ENCODE measurements at regions not wholly inside any gene's neighbourhood (a gene's known extent, or its start where the extent isn't known, plus 50 kb on each side); places are given as distances from the start of the nearest gene placed in this dataset.
A peak's percentile ranks its signal among the peaks of the same experiment; 100 is the strongest.
"Not testable (repeated sequence)": the region's sequence is repeated elsewhere in the genome, so short reads cannot be mapped to it uniquely, and the experiment has no call there.

GRCh38 chr18:66271962-66272361, 331.9 kb downstream of the CDH19 start:
- FAIRE-seq: no peak

GRCh38 chr18:66264130-66264529, 339.8 kb downstream of the CDH19 start:
- peak; percentile 83 for FAIRE-seq

- FAIRE-seq: no peak
Measured at GRCh38 chr18:66254121-66254520, 349.8 kb downstream of the CDH19 start.

DNA sequence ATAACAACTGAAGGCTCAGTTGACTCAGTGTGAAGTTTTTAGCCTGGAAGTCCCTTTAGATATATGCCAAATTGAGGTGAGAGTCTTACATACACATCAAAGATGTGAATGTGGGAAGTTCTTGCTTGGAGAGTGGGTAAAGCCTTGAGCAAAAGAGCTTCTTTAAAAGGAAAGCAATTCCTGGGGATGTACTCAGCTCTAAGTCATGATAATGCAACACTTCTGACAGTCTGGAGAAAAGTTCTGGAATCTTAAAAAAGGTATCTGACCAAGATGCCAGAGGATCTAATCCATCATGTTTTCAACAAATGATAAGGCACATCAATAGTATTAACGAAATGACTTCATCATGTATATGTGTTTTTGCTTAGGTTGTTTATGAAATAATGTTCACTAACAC, 351.2 kb downstream of the CDH19 start:
- FAIRE-seq: no peak

DNA sequence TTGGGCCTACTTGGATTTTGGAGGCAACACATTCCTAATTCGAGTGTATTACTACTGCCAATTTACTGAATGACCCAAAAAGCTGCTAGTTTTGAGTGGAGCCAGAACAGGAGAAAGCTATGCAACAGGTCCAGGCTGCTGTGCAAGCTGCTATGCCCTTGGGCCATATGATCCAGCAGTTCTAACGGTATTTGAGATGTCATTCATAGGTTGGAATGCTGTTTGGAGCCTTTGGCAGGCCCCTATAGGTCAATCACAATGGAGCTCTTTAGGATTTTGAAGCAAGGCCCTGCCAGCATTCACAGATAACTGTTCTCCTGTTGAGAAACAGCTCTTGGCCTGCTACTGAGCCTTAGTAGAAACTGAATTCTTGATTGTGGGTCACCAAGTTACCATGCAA, 368.7 kb downstream of the CDH19 start:
- no peak for FAIRE-seq

GRCh38 chr18:66226782-66227181, 377.1 kb downstream of the CDH19 start:
- no peak for FAIRE-seq

GRCh38 chr18:66223317-66223716, 380.6 kb downstream of the CDH19 start:
- FAIRE-seq: not testable (repeated sequence)

GRCh38 chr18:66222174-66222573, 381.7 kb downstream of the CDH19 start:
- FAIRE-seq: no peak

DNA sequence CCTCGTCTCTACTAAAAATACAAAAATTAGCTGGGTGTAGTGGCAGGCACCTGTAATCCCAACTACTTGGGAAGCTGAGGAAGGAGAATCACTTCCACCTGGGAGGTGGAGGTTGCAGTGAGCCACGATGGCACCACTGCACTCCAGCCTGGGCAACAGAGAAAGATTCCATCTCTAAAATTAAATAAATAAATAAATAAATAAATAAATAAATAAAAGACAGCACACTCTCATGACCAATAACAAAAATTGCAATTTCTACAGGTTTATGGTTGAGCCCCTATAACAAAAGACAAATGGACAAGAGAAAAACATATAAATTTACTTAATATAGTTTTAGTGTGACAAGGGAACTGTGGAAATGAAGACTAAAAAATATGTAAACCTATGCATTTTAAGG, 384.1 kb downstream of the CDH19 start:
- no peak for FAIRE-seq

DNA sequence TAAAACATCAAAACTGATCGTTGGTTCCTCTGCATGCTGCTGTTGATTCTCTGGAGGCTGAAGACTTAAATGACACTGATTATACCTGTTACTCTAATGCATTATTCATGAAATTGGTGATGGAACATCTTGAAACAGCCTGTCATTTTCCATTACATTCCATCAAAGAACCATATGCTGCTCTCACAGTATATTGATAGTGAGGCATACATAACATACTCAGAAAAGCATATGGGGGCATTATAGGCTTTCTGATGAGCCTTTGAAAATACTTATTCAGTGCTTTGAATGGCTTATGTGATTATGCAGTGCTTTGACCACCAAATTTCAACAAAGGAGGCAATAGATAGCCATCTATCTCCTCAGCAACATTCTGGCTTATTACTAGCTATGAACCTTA, 392.1 kb downstream of the CDH19 start:
- no peak for FAIRE-seq

- no peak for FAIRE-seq
Measured at GRCh38 chr18:66210875-66211274, 393.0 kb downstream of the CDH19 start.

- FAIRE-seq: no peak
Measured at GRCh38 chr18:66209656-66210055, 394.2 kb downstream of the CDH19 start.

DNA sequence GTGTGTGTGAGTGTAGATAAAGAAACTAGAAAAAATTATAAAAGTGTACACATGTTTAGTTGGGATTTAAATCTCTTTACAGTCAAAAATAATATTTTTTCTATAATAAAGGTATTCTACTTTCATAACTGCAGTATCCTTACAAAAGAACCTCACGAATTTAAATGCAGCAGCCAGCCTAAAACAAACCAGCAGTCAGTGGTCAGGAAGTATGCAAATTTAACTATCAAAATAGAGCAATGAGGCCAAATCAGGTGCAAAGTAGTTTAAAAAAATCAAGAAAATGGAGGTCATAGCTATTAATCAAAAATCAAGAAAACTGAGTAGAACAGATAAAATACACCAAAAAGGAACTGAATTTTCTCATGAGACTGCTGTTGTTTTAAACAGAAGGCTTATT, 407.1 kb downstream of the CDH19 start:
- FAIRE-seq: no peak

- no peak for FAIRE-seq
Measured at GRCh38 chr18:66193938-66194337, 410.0 kb downstream of the CDH19 start.

- FAIRE-seq: no peak
Measured at GRCh38 chr18:66193394-66193793, 410.5 kb downstream of the CDH19 start.

GRCh38 chr18:66168685-66169235, 417.9 kb downstream of the CDH7 start:
- FAIRE-seq: no peak

- FAIRE-seq: no peak
Measured at GRCh38 chr18:66167829-66168684, 417.2 kb downstream of the CDH7 start.

GRCh38 chr18:66160007-66160406, 409.2 kb downstream of the CDH7 start:
- no peak for FAIRE-seq

GRCh38 chr18:66159451-66159850, 408.6 kb downstream of the CDH7 start:
- FAIRE-seq: no peak

DNA sequence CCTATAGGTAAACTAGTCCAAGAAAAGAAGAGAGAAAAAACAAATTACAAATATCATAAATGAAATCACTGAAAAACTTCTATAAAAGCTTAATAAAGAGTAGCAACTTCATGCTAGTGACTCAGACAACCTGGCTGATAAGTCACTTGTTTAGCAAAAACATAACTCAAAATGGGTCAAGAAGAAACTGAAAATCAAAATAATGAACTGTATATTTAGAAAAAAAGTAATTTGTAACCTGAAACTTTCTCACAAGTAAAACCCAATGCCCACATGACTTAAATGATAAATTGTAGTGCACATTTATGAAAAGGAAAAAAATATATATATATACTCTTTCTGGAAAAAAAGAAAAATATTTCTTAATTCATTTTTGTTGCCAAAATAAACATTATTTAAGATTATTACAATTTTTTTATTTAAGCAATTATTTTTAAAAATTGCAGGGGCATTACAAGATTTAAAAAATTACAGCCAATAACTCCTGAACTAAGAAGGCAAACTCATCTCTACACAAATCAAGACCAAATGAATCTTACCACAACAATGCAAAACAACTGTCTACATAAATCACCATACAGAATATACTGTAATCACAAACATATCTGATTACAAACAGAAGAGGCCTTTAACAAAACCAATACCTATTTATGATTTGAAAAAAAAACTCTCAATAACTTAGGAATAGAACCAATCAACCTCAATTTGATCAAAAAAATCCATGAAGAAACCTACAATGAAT, 406.3 kb downstream of the CDH7 start:
- FAIRE-seq: no peak

DNA sequence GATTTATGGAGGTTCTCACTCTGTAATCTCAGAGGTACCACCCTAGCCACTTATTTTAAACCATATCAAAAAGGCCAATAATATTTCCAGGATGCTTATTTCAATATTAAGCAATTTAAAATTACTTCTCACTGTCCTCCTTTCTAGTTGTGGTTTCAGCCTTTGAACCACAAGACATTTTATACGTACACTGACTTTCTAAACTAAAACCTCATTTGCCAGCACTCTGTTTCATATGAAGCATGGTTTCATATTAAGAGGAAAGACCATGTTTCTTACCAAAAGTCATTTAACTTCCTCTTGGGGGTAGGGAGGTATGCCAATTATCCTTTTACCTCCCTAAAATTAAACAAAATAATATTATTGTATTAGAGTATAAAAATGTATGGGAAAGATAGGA, 399.8 kb downstream of the CDH7 start:
- FAIRE-seq: no peak

DNA sequence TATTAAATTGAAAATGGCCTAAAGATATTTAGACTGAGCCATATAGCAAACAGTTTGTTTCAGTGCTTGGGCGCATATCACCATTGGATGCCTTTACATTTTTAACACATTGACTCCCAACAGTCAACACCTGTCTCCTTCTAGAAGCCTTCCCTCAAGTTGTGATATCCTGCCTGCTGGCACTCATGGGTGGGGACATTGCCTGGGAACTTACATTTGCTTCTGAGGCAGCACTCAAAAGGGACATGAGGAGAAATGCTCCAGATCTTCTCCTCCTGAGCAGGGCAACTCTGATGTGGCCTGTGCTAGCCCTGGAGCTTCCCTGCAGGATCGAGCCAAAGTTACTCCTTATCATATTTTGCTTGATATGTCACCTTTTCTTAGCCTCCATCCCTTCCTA, 392.2 kb downstream of the CDH7 start:
- FAIRE-seq: no peak

DNA sequence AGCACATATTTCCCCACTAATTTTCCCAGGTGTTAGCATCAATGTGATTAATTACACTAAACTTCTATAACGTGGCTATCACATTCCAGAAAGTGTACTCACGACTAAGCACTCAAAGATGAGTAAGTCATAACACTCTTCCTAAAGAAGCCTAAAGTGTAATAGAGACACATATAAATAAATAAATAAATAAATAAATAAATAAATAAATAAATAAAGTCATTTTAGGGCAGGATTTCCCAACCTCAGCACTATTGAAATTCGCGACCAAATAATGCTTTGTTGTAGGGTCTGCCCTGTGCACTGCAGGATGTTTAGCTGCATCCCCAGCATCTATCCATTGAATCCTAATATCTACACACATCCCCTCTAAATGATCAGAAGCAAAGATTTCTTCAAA, 390.9 kb downstream of the CDH7 start:
- FAIRE-seq: no peak

DNA sequence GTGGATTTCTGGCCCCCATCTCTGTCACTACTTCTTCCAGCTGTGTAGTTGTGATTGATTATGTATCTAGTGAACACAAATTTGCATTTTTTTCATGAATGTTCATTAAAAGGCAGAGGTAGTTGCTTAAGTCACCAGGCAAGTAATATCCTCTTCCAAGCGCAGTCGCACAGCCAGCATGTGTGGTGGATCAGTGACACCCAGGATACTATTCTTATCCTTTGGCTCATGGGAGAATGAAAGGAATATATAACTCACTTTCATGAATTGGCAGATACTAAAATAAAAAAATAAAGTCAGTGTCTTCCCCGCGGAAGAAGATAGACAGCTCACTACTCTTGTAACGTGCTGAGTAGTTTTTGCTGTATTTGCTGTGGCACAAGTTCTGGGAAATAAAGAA, 387.8 kb downstream of the CDH7 start:
- no peak for FAIRE-seq

Measured in endometrium (tissue), 2 donors.